AG09309 (cell line): ENCODE measurements at regions not wholly inside any gene's neighbourhood (a gene's known extent, or its start where the extent isn't known, plus 50 kb on each side); places are given as distances from the start of the nearest gene placed in this dataset.
"Not testable (repeated sequence)": the region's sequence is repeated elsewhere in the genome, so short reads cannot be mapped to it uniquely, and the experiment has no call there.

Experiments used
- DNase-seq: peaks from one replicate; pipeline ENCODE4 v3.0.0-alpha.2; 2010; ENCODE audit warnings: low read depth
- H3K4me3 ChIP-seq: 2 replicates; pipeline ENCODE4 v1.5.1; 2011; ENCODE audit warnings: mild to moderate bottlenecking, low read depth, low read length, moderate library complexity; ENCODE audit not compliant: control insufficient read depth
- CTCF ChIP-seq: IDR thresholded peaks from 2 replicates; pipeline ENCODE4 v1.5.1; 2011; ENCODE audit warnings: mild to moderate bottlenecking, low read depth, low read length, inconsistent platforms; ENCODE audit not compliant: insufficient read depth, control insufficient read depth; ENCODE audit errors: missing control alignments

GRCh38 chr5:23893561-23893960, 386.2 kb downstream of the PRDM9 start:
- TF ChIP-seq CTCF = no peak
- no peak for DNase-seq
- no peak overlapping the region for H3K4me3 ChIP-seq

GRCh38 chr5:23895614-23896013, 388.2 kb downstream of the PRDM9 start:
- H3K4me3 ChIP-seq = no peak overlapping the region
- TF ChIP-seq CTCF = no peak
- no peak for DNase-seq

GRCh38 chr5:23930985-23931384, 423.6 kb downstream of the PRDM9 start:
- no peak for TF ChIP-seq CTCF
- DNase-seq = no peak
- H3K4me3 ChIP-seq = no peak overlapping the region

GRCh38 chr5:23951261-23951928, 444.0 kb downstream of the PRDM9 start:
- DNase-seq, H3K4me3 ChIP-seq: not testable (repeated sequence)

GRCh38 chr5:23963449-23963848, 456.0 kb downstream of the PRDM9 start:
- TF ChIP-seq CTCF = no peak
- DNase-seq = no peak

GRCh38 chr5:23977365-23977764, 470.0 kb downstream of the PRDM9 start:
- TF ChIP-seq CTCF = no peak
- no peak overlapping the region for H3K4me3 ChIP-seq
- no peak for DNase-seq

More at GRCh38 chr5:23963449-23963848, 456.0 kb downstream of the PRDM9 start:
- no peak overlapping the region for H3K4me3 ChIP-seq

- H3K4me3 ChIP-seq = no peak overlapping the region
- DNase-seq = no peak
- TF ChIP-seq CTCF = peak; percentile 17
Observed at GRCh38 chr5:23977997-23978396, 470.6 kb downstream of the PRDM9 start.
